Lung (tissue), 11 donors: ENCODE measurements at regions not wholly inside any gene's neighbourhood (a gene's known extent, or its start where the extent isn't known, plus 50 kb on each side); places are given as distances from the start of the nearest gene placed in this dataset.

Experiments used
- ATAC-seq: fragments of 200-7000 bp; cut with Tn5 transposase; one replicate; pipeline ENCODE4 v1.9.1; 2020; ENCODE audit warnings: moderate number of reproducible peaks; ENCODE audit not compliant: insufficient read depth, low FRiP score
- DNase-seq, 3 donors: peaks; one replicate each; pipeline ENCODE4 v3.0.0-alpha.2; 2013 to 2017
- H3K27ac ChIP-seq, 2 donors: one replicate each; pipeline ENCODE4 v1.5.1; 2013; ENCODE audit warnings: mild to moderate bottlenecking in 2 of 2, moderate library complexity in 2 of 2, control low read depth in 1 of 2, inconsistent platforms in 1 of 2, low read depth in 1 of 2, low read length in 1 of 2
- H3K27me3 ChIP-seq, 3 donors: one replicate each; pipeline ENCODE4 v1.5.1; 2013; ENCODE audit warnings: low read length in 2 of 3; ENCODE audit not compliant: control insufficient read depth in 3 of 3, insufficient read depth in 3 of 3
- H3K36me3 ChIP-seq, 4 donors: one replicate each; pipeline ENCODE4 v1.5.1; 2013; ENCODE audit warnings: low read length in 4 of 4, mild to moderate bottlenecking in 1 of 4, moderate library complexity in 1 of 4; ENCODE audit not compliant: control insufficient read depth in 4 of 4, insufficient read depth in 4 of 4
- H3K4me1 ChIP-seq, 5 donors: one replicate each; pipeline ENCODE4 v1.5.1; 2013; ENCODE audit warnings: low read length in 5 of 5, mild to moderate bottlenecking in 2 of 5, moderate library complexity in 1 of 5; ENCODE audit not compliant: control insufficient read depth in 5 of 5, insufficient read depth in 5 of 5
- H3K4me3 ChIP-seq: one replicate; pipeline ENCODE4 v1.5.1; 2013; ENCODE audit warnings: mild to moderate bottlenecking, control low read depth, moderate library complexity
- H3K9ac ChIP-seq, 2 donors: one replicate each; pipeline ENCODE4 v1.5.1; 2013; ENCODE audit warnings: low read length in 2 of 2, control low read depth in 1 of 2; ENCODE audit not compliant: insufficient read depth in 1 of 2
- H3K9me3 ChIP-seq, 4 donors: one replicate each; pipeline ENCODE4 v1.5.1; 2013; ENCODE audit warnings: low read length in 3 of 4, mild to moderate bottlenecking in 1 of 4, moderate library complexity in 1 of 4; ENCODE audit not compliant: control insufficient read depth in 4 of 4, insufficient read depth in 3 of 4
- WGBS, 2 donors: extraction: QIAGEN DNeasy Blood & Tissue Kit; methylation state at CpG; one replicate each; pipeline ENCODE4 v1.1.7; 2013; 5-methylcytosine and 5-hydroxymethylcytosine counted together
- TF ChIP-seq, protein P1 (sequence below): IDR thresholded peaks from 2 replicates; pipeline ENCODE4 v1.5.1; 2012; ENCODE audit warnings: mild to moderate bottlenecking; ENCODE audit errors: control extremely low read depth, extremely low read depth
- donor health status: control.
- donor health status: control.
- donor health status: Bipolar disorder and iron deficiency.
- donor health status: healthy.
- donor health status: DM: yes; HTN: yes; CAD: no.

GRCh38 chr13:40221131-40221459 lies 445.3 kb downstream of the FOXO1 start:
- peak overlapping the region in 1 of 2 donors; percentile 85 for H3K27ac ChIP-seq
- no peaks in the 10 kb centered on the region for H3K27me3 ChIP-seq
- no peaks in the 10 kb centered on the region for H3K36me3 ChIP-seq
- WGBS, 2 donors: 6 to 53% methylated on average over 1 of the region's 1 CpG
- H3K9ac ChIP-seq: no peak overlapping the region
- TF ChIP-seq, protein P1, sequence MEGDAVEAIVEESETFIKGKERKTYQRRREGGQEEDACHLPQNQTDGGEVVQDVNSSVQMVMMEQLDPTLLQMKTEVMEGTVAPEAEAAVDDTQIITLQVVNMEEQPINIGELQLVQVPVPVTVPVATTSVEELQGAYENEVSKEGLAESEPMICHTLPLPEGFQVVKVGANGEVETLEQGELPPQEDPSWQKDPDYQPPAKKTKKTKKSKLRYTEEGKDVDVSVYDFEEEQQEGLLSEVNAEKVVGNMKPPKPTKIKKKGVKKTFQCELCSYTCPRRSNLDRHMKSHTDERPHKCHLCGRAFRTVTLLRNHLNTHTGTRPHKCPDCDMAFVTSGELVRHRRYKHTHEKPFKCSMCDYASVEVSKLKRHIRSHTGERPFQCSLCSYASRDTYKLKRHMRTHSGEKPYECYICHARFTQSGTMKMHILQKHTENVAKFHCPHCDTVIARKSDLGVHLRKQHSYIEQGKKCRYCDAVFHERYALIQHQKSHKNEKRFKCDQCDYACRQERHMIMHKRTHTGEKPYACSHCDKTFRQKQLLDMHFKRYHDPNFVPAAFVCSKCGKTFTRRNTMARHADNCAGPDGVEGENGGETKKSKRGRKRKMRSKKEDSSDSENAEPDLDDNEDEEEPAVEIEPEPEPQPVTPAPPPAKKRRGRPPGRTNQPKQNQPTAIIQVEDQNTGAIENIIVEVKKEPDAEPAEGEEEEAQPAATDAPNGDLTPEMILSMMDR: no peak
- ATAC-seq (no peak), DNase-seq (no peak)
- H3K4me1 ChIP-seq: peaks cover 0 to 3% (median 0%) of the 10 kb centered on the region in 5 donors
- H3K4me3 ChIP-seq: no peak overlapping the region
- H3K9me3 ChIP-seq: no peaks in the 10 kb centered on the region

GRCh38 chr13:40221460-40222201 lies 444.8 kb downstream of the FOXO1 start:
- no peaks in the 10 kb centered on the region for H3K9me3 ChIP-seq
- H3K27me3 ChIP-seq: no peaks in the 10 kb centered on the region
- TF ChIP-seq, protein P1: no peak
- H3K4me1 ChIP-seq: peaks cover 0 to 3% (median 0%) of the 10 kb centered on the region in 5 donors
- no peak overlapping the region for H3K4me3 ChIP-seq
- peak overlapping the region; percentile 4 to 53 for H3K27ac ChIP-seq
- DNase-seq (no peak), ATAC-seq (peak; percentile 60)
- 37 to 62% methylated on average over 10 of the region's 10 CpGs for WGBS, 2 donors
- H3K36me3 ChIP-seq: no peaks in the 10 kb centered on the region
- H3K9ac ChIP-seq: no peak overlapping the region

DNA sequence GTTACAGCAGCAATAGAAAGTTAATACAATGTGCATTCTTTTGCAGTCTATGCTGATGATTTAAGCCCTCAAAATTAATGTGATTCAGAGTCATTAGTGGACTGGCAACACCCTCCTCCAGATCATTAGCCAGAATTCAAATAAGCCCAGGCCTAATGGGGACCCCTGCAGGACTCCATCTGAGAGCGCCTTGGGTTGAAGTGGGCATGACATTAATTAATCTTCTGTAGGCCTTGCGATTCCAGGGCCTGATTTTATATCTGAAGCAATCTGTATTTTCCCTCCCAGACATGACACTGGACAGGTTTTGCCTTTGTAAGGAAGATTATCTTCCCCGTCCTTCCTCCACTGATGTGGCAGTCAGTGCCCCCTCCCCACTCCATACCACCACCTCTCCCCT lies 442.9 kb downstream of the FOXO1 start:
- DNase-seq: no peak
- no peak for ATAC-seq
- H3K4me1 ChIP-seq: peaks cover 0 to 3% (median 0%) of the 10 kb centered on the region in 5 donors
- H3K4me3 ChIP-seq: no peak overlapping the region
- WGBS, 2 donors: 80 to 100% methylated on average over 3 of the region's 3 CpGs
- H3K9ac ChIP-seq: no peak overlapping the region
- TF ChIP-seq, protein P1: no peak
- no peak overlapping the region for H3K27ac ChIP-seq
- H3K27me3 ChIP-seq: no peaks in the 10 kb centered on the region
- H3K36me3 ChIP-seq: no peaks in the 10 kb centered on the region
- H3K9me3 ChIP-seq: no peaks in the 10 kb centered on the region

- Histone ChIP-seq H3K27ac (no peak overlapping the region), H3K4me3 (no peak overlapping the region), H3K9me3 (no peaks in the 10 kb centered on the region), H3K4me1 (peaks cover 0 to 2% (median 0%) of the 10 kb centered on the region in 5 donors), H3K9ac (no peak overlapping the region), H3K27me3 (no peaks in the 10 kb centered on the region), H3K36me3 (no peaks in the 10 kb centered on the region)
- WGBS, 2 donors: 82 to 87% methylated on average over 4 of the region's 4 CpGs
- no peak for ATAC-seq
- TF ChIP-seq, protein P1: no peak
- DNase-seq: peak in 2 of 3 donors; percentile 9 to 34
These were observed 437.9 kb downstream of the FOXO1 start for GRCh38 chr13:40228496-40228895.
